ENCODE measurements at regions not wholly inside any gene's neighbourhood (a gene's known extent, or its start where the extent isn't known, plus 50 kb on each side); places are given as distances from the start of the nearest gene placed in this dataset.

GRCh38 chr13:105625691-105626090, 909.8 kb downstream of the EFNB2 start:
- no peak for TF ChIP-seq CTCF (conservative IDR thresholded peaks at IDR 0.05; ENCODE audit: low read length)
- TF ChIP-seq EZH2phosphoT487 (IDR thresholded peaks at IDR 0.05; ENCODE audit: borderline replicate concordance, low read depth, low read length) = no peak

Measured in OCI-LY7 (cell line).